ENCODE measurements at regions not wholly inside any gene's neighbourhood (a gene's known extent, or its start where the extent isn't known, plus 50 kb on each side); places are given as distances from the start of the nearest gene placed in this dataset.

DNA sequence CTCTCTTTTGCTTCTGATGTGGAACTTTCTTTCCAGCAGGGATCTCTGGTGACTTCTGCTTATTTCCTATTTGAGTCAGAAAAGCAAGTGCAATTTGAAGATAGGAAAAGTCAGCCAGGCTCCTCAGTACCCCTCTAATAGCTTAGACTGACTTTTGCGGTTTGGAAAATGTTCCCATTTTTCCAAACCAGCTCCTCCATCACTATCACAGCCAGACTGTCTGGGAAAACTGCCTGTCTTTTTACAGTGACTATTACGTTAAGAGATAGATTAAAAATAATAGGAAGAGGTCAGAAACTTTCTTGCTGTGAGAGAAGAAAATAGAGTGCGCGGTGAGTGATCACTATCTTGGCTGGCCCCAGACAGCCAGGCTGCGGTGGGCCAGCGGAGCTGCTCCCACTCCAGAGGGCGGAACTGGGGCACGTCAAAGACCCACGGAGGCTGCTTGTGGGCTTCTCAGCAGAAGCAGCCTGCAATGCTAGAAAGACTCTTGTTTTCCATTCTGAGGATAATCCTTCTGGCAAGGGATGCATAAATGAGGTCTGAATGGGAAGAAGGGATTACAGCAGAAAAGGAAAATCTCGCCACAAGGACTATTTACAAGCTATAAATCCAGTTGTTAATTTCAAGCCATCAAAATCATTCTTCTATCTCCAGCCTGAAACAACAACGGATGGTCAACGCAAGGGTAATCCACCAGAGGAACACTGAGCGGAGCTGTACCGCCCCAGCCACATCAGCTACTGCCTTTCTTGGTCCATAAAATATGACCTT lies 151.0 kb upstream of the MSX2 start:
- no peak for TF ChIP-seq POLR2A (IDR thresholded peaks at IDR 0.05)
- no peak for TF ChIP-seq EP300 (IDR thresholded peaks at IDR 0.05)
- TF ChIP-seq POLR2AphosphoS5 (IDR thresholded peaks at IDR 0.05), result no peak
- TF ChIP-seq, protein P1, sequence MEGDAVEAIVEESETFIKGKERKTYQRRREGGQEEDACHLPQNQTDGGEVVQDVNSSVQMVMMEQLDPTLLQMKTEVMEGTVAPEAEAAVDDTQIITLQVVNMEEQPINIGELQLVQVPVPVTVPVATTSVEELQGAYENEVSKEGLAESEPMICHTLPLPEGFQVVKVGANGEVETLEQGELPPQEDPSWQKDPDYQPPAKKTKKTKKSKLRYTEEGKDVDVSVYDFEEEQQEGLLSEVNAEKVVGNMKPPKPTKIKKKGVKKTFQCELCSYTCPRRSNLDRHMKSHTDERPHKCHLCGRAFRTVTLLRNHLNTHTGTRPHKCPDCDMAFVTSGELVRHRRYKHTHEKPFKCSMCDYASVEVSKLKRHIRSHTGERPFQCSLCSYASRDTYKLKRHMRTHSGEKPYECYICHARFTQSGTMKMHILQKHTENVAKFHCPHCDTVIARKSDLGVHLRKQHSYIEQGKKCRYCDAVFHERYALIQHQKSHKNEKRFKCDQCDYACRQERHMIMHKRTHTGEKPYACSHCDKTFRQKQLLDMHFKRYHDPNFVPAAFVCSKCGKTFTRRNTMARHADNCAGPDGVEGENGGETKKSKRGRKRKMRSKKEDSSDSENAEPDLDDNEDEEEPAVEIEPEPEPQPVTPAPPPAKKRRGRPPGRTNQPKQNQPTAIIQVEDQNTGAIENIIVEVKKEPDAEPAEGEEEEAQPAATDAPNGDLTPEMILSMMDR (IDR thresholded peaks at IDR 0.05), result no peak
- no peaks in the 10 kb centered on the region for H3K9me3 ChIP-seq

DNA sequence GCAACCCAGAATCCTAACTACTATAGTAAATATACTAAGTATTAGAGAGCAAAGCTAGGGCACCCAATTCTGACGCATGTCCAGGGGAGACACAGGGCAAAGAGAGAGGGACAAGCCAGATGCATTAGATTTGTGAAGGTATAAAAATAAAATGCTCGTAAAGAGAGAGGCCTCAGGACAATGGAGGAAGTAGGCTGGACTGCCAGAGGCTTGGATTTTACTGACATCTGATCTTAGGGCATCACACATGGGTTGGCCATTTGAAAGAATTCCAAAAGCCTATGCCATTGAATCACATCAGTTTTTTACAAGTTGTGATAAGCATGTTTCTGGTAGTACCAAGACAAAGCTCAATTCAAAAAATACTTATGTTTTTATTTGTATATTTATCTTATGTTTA lies 149.3 kb upstream of the MSX2 start:
- H3K4me3 ChIP-seq, result no peak overlapping the region
- ATAC-seq, result no peak
- no peak overlapping the region for H3K27ac ChIP-seq
- H3K9me3 ChIP-seq, result no peaks in the 10 kb centered on the region
- TF ChIP-seq POLR2A (IDR thresholded peaks at IDR 0.05), result no peak
- no peak for TF ChIP-seq EP300 (IDR thresholded peaks at IDR 0.05)
- TF ChIP-seq POLR2AphosphoS5 (IDR thresholded peaks at IDR 0.05), result no peak
- TF ChIP-seq, protein P1 (IDR thresholded peaks at IDR 0.05), result no peak
- peaks cover 0 to 12% (median 0%) of the 10 kb centered on the region in 3 donors for H3K4me1 ChIP-seq
- WGBS, 2 donors (ENCODE audit: low coverage in 1 of 2), result 84 to 93% methylated on average over 2 of the region's 2 CpGs
- H3K27me3 ChIP-seq, result peaks cover 6% of the 10 kb centered on the region
- no peaks in the 10 kb centered on the region for H3K36me3 ChIP-seq

More for the DNA sequence above, 151.0 kb upstream of the MSX2 start:
- H3K27me3 ChIP-seq, result peaks cover 5% of the 10 kb centered on the region
- ATAC-seq, result no peak
- H3K4me3 ChIP-seq, result no peak overlapping the region
- H3K4me1 ChIP-seq, result peaks cover 0 to 12% (median 0%) of the 10 kb centered on the region in 3 donors
- H3K27ac ChIP-seq, result no peak overlapping the region
- 49 to 57% methylated on average over 10 to 14 of the region's 14 CpGs for WGBS, 2 donors (ENCODE audit: low coverage in 1 of 2)
- no peaks in the 10 kb centered on the region for H3K36me3 ChIP-seq

DNA sequence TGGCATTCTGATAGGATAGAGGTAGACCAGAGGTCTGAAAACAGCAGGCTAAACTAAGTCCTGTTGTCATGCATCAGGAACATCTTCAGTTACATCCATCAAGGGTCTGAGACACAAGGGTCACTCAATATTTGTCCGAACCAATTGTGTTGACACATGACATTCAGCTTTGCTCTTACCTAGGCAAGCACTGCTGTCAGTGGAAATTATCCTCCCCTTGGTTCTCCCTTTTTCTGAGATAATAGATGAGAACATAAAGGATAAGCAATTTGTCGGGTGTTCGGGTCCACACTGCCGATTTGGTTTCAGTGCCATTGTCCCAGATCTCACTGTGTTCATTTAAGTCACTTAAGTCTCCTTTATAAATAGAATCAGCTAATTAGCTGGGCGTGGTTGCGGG lies 148.3 kb upstream of the MSX2 start:
- no peak overlapping the region for H3K4me3 ChIP-seq
- no peak for ATAC-seq
- WGBS, 2 donors (ENCODE audit: low coverage in 1 of 2), result 81 to 91% methylated on average over 2 to 5 of the region's 6 CpGs
- H3K27ac ChIP-seq, result no peak overlapping the region
- H3K27me3 ChIP-seq, result peaks cover 6% of the 10 kb centered on the region
- H3K36me3 ChIP-seq, result no peaks in the 10 kb centered on the region
- H3K9me3 ChIP-seq, result no peaks in the 10 kb centered on the region
- TF ChIP-seq, protein P1 (IDR thresholded peaks at IDR 0.05), result no peak
- no peak for TF ChIP-seq POLR2A (IDR thresholded peaks at IDR 0.05)
- no peak for TF ChIP-seq EP300 (IDR thresholded peaks at IDR 0.05)
- no peak for TF ChIP-seq POLR2AphosphoS5 (IDR thresholded peaks at IDR 0.05)
- peaks cover 0 to 12% (median 0%) of the 10 kb centered on the region in 3 donors for H3K4me1 ChIP-seq

DNA sequence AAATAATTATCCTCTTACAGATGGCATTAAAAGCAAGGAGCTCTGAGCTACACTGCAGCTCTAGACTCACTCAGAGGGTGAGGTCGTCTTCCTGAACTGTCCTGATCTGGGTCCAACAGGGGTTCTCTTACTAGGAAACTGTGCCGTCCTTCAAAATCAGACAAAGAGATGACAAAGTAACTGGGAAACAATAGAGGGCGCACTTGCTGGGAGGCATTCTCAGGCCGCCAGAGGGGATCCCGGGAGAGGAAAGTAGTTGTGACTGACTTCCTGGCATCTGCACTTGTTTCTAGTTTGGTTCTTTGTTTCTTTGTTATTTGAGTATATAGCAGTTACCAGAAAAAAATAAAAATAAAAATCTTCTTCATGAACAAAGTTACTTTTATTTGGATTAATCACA lies 142.9 kb upstream of the MSX2 start:
- Histone ChIP-seq H3K27me3 (peaks cover 12% of the 10 kb centered on the region), H3K9me3 (no peaks in the 10 kb centered on the region), H3K4me1 (no peaks in the 10 kb centered on the region), H3K4me3 (no peak overlapping the region), H3K36me3 (no peaks in the 10 kb centered on the region), H3K27ac (no peak overlapping the region)
- no peak for ATAC-seq
- TF ChIP-seq, protein P1 (IDR thresholded peaks at IDR 0.05), result no peak
- TF ChIP-seq POLR2AphosphoS5 (IDR thresholded peaks at IDR 0.05) (no peak), POLR2A (IDR thresholded peaks at IDR 0.05) (no peak), EP300 (IDR thresholded peaks at IDR 0.05) (no peak)
- 15 to 27% methylated on average over 4 to 5 of the region's 5 CpGs for WGBS, 2 donors (ENCODE audit: low coverage in 1 of 2)

DNA sequence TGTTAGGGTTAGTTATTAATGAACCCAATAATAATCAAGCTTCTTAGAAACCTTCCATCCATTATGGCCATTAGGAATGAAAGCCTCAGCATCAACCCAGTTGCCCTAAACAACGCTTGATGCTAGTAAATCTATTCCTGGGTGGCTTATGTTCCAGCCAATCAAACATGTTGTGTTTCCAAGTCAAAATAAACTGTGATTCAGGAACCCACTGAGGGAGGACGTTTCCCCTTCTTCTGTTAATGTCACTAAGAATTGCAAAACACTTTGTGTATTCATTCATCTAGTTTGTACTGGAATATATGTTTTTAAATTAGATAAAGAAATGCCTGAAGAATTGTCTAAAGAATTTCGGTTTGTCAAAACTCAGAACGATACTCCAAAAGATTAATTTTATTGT lies 142.5 kb upstream of the MSX2 start:
- Histone ChIP-seq H3K27ac (no peak overlapping the region), H3K4me3 (no peak overlapping the region), H3K9me3 (no peaks in the 10 kb centered on the region), H3K36me3 (no peaks in the 10 kb centered on the region), H3K27me3 (peaks cover 14% of the 10 kb centered on the region), H3K4me1 (no peaks in the 10 kb centered on the region)
- TF ChIP-seq POLR2AphosphoS5 (IDR thresholded peaks at IDR 0.05), result no peak
- TF ChIP-seq, protein P1 (IDR thresholded peaks at IDR 0.05), result no peak
- TF ChIP-seq EP300 (IDR thresholded peaks at IDR 0.05), result no peak
- no peak for TF ChIP-seq POLR2A (IDR thresholded peaks at IDR 0.05)
- 57 to 66% methylated on average over 4 of the region's 4 CpGs for WGBS, 2 donors (ENCODE audit: low coverage in 1 of 2)
- ATAC-seq, result no peak

All from gastroesophageal sphincter (tissue), 4 donors.